ENCODE measurements at regions not wholly inside any gene's neighbourhood (a gene's known extent, or its start where the extent isn't known, plus 50 kb on each side); places are given as distances from the start of the nearest gene placed in this dataset.

DNA sequence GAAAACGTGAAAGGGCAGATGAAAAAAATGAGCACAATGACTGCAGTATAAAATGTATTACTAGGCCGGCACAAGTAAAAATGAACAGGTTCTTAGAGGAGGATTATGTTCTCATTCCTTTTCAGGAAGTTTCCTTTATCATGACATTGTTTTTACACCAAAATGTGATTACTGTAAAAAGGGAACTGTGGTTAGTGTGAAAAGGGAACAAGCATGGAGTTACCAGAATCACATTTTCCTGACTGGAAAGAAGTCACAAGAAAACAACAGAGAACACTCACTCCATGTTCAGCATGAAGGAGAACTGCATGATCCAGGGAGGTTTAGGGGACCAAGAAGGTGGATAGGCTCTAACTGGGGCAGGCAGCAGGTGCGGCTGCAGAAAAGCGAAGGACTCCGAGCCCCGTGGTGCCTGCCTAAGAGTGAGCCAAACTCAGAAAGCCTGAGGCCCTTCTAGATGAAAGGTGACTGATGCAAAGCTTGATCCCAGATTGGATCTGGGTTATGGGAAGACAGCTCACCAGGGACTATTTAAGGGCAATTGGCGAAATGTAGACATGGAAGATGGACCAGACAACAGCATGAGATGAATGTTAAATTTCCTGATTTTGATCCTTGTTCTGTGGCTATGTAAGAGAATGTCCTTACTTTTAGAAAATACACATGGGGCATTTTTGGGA lies 77.3 kb downstream of the CCR1 start:
- WGBS, 2 donors (ENCODE audit: low coverage in 1 of 2), result 79 to 88% methylated on average over 5 to 7 of the region's 7 CpGs
- no peak for ATAC-seq
- Histone ChIP-seq H3K27me3 (no peaks in the 10 kb centered on the region), H3K36me3 (no peaks in the 10 kb centered on the region), H3K9me3 (no peaks in the 10 kb centered on the region), H3K4me1 (no peaks in the 10 kb centered on the region), H3K27ac (no peak overlapping the region), H3K4me3 (no peak overlapping the region)
- TF ChIP-seq POLR2AphosphoS5 (IDR thresholded peaks at IDR 0.05) (no peak), EP300 (IDR thresholded peaks at IDR 0.05) (no peak), POLR2A (IDR thresholded peaks at IDR 0.05) (no peak)
- TF ChIP-seq, protein P1, sequence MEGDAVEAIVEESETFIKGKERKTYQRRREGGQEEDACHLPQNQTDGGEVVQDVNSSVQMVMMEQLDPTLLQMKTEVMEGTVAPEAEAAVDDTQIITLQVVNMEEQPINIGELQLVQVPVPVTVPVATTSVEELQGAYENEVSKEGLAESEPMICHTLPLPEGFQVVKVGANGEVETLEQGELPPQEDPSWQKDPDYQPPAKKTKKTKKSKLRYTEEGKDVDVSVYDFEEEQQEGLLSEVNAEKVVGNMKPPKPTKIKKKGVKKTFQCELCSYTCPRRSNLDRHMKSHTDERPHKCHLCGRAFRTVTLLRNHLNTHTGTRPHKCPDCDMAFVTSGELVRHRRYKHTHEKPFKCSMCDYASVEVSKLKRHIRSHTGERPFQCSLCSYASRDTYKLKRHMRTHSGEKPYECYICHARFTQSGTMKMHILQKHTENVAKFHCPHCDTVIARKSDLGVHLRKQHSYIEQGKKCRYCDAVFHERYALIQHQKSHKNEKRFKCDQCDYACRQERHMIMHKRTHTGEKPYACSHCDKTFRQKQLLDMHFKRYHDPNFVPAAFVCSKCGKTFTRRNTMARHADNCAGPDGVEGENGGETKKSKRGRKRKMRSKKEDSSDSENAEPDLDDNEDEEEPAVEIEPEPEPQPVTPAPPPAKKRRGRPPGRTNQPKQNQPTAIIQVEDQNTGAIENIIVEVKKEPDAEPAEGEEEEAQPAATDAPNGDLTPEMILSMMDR (IDR thresholded peaks at IDR 0.05), result no peak

DNA sequence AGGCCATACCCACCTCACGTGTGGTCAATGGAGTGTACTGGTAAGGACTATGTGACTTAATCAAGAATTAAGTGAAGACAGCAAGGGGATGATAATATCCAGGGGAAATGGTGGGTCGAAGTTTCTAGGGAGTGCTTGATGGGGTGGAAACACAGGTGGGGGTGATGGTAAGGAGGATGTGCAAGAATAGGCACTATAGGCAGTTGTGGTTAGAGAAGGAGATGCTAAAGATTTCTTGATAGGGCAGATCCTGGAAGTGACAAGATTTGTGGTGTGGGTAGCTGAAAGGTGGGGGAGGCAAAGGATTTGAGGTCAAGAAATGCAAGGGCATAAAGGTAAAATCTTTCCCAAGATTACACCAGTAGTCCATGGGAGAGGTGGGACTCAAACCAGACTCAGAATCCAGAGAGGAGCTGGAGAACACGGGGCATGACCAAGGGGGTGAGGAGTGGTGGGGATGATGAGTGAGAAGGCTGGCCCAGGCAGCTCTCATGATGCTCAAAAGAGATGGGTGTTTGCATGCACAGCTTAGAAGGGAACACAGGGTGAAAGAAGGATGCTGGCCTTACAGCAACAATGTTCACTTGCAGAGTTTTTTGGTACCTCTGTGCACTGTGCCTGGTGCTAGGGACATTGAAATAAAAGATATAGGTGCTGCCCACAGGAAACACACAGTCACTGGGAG lies 78.4 kb downstream of the CCR1 start:
- H3K9me3 ChIP-seq, result no peaks in the 10 kb centered on the region
- no peak for TF ChIP-seq POLR2A (IDR thresholded peaks at IDR 0.05)
- TF ChIP-seq, protein P1 (IDR thresholded peaks at IDR 0.05), result no peak
- TF ChIP-seq POLR2AphosphoS5 (IDR thresholded peaks at IDR 0.05), result no peak
- no peak for TF ChIP-seq EP300 (IDR thresholded peaks at IDR 0.05)
- WGBS, 2 donors (ENCODE audit: low coverage in 1 of 2), result 80 to 88% methylated on average over 1 to 3 of the region's 3 CpGs
- no peak overlapping the region for H3K27ac ChIP-seq
- H3K4me3 ChIP-seq, result no peak overlapping the region
- no peaks in the 10 kb centered on the region for H3K36me3 ChIP-seq
- ATAC-seq, result no peak
- no peaks in the 10 kb centered on the region for H3K4me1 ChIP-seq
- no peaks in the 10 kb centered on the region for H3K27me3 ChIP-seq

DNA sequence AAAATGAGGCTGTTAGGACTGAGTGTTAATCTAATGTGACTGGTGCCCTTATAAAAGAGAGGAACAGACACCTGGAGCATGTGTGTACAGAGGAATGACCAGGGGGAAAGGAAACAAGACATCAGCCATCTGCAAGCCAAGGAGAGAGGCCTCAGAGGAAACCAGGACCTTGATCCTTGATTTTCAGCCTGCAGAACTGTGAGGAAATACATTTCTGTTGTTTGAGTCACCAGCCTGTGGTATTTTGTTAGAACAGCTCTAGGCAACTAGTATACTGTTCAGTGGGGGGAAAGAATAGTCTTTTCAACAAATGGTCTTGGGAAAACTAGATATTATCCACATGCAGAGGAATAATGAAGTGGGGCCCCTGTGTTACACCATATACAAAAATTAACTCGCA lies 80.6 kb downstream of the CCR1 start:
- no peak overlapping the region for H3K27ac ChIP-seq
- no peaks in the 10 kb centered on the region for H3K36me3 ChIP-seq
- ATAC-seq, result peak; percentile 34
- no peak for TF ChIP-seq POLR2A (IDR thresholded peaks at IDR 0.05)
- no peak for TF ChIP-seq EP300 (IDR thresholded peaks at IDR 0.05)
- TF ChIP-seq, protein P1 (IDR thresholded peaks at IDR 0.05), result no peak
- TF ChIP-seq POLR2AphosphoS5 (IDR thresholded peaks at IDR 0.05), result no peak
- no peaks in the 10 kb centered on the region for H3K4me1 ChIP-seq
- no peaks in the 10 kb centered on the region for H3K9me3 ChIP-seq
- H3K27me3 ChIP-seq, result no peaks in the 10 kb centered on the region
- WGBS, 2 donors (ENCODE audit: low coverage in 1 of 2), result 100% methylated on average over 1 of the region's 1 CpG; no CpG with 5 or more reads in 1 of the 2 donors
- H3K4me3 ChIP-seq, result no peak overlapping the region

DNA sequence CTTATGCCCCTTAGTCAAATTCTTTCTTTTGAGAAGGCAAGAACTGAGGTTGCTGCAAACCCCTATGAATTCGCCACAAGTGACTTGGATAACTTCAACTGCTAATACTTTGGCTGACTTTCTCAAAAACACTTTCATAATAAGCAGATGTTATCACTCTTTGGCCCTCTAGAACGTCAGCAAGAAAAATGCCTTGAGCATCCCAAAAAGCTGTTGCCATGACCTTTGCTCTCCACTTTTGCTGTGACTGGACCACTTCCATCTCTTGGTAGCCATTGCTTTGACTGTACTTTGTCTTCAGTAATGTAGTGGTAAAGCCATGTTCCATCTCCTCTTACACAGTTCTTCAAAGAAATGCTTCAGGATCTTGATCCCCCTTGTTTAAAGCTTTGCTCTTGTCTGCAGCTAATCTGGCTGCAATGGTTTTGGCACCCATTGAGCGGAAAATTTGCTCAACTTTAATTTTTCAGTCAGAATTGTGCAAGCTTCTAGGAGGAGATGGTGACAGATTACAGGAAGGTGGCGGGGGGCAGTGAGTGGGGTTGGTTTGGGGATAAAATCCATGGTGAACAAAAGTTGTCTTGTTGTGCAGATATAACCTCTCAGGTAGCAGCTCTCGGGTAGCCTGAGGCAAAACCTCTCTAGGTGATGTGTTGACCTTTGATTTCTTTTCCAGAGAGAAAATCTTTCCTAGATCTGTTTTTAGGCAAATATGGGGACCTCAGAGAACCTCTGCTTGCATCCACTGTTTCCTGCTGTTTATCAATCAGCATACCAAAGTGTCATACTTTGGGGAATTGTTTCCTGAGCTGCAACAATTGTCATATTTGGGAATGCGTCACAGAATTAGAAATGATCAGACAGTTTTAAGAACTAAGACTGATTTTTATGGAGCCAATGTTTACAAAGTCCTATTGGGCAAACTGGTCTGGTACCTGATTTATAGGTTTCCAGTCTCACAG lies 83.6 kb downstream of the CCR1 start:
- peak overlapping the region in 3 of 4 donors; percentile 22 to 49 (median 28) for H3K27ac ChIP-seq

DNA sequence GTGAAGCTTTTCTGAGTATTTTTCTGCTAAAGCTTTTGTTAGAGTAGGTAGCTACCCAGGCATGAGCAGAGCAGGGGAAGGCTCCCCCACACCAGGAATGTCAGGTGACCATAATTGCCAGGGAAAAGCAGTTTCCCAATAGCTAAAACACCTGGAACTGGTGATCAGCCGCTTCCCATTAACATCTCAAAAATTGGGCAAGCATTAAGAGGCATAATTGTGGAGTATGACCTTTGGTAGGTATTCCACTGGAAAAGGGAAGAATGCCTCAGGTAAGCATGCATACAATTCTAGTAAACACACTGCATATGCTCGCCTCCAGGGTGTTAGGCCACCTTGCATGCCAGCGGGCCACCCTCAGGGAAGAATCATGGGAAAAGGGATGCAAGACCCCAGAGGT lies 84.5 kb downstream of the CCR1 start:
- 93 to 100% methylated on average over 1 to 2 of the region's 3 CpGs for WGBS, 2 donors (ENCODE audit: low coverage in 1 of 2)

More for the DNA sequence above, 83.6 kb downstream of the CCR1 start:
- H3K4me1 ChIP-seq, result no peaks in the 10 kb centered on the region
- no peaks in the 10 kb centered on the region for H3K27me3 ChIP-seq
- H3K36me3 ChIP-seq, result no peaks in the 10 kb centered on the region
- whole genome bisulfite sequencing, 2 donors (ENCODE audit: low coverage in 1 of 2), result 54% methylated on average over 5 of the region's 6 CpGs
- TF ChIP-seq POLR2A (IDR thresholded peaks at IDR 0.05) (no peak), POLR2AphosphoS5 (IDR thresholded peaks at IDR 0.05) (peak; percentile 42)
- H3K9me3 ChIP-seq, result no peaks in the 10 kb centered on the region
- no peak overlapping the region for H3K4me3 ChIP-seq
- ATAC-seq, result peak; percentile 81

More for the DNA sequence above, 84.5 kb downstream of the CCR1 start:
- TF ChIP-seq, protein P1 (IDR thresholded peaks at IDR 0.05), result no peak
- TF ChIP-seq EP300 (IDR thresholded peaks at IDR 0.05), result no peak
- no peak for TF ChIP-seq POLR2AphosphoS5 (IDR thresholded peaks at IDR 0.05)
- no peak for TF ChIP-seq POLR2A (IDR thresholded peaks at IDR 0.05)
- Histone ChIP-seq H3K36me3 (no peaks in the 10 kb centered on the region), H3K4me3 (no peak overlapping the region), H3K9me3 (no peaks in the 10 kb centered on the region), H3K27me3 (no peaks in the 10 kb centered on the region), H3K27ac (peak overlapping the region in 3 of 4 donors; percentile 14 to 49 (median 34)), H3K4me1 (no peaks in the 10 kb centered on the region)
- ATAC-seq, result no peak

Data from gastroesophageal sphincter (tissue), 4 donors.